Mesothelial cell of epicardium (in vitro differentiated cells): ENCODE measurements at regions not wholly inside any gene's neighbourhood (a gene's known extent, or its start where the extent isn't known, plus 50 kb on each side); places are given as distances from the start of the nearest gene placed in this dataset.
"Not testable (repeated sequence)": the region's sequence is repeated elsewhere in the genome, so short reads cannot be mapped to it uniquely, and the experiment has no call there.

Experiments
- DNase-seq, 2 experiments: peaks; one replicate each; pipeline ENCODE4 v3.0.0; 2021; ENCODE audit warnings: low spot score in 2 of 2; ENCODE audit not compliant: unreplicated experiment in 2 of 2
- H3K27ac Mint-ChIP-seq: 2 replicates; pipeline ENCODE4 v1.8.0; 2021; ENCODE audit warnings: mixed read lengths
- H3K27me3 Mint-ChIP-seq: 2 replicates; pipeline ENCODE4 v1.8.0; 2021; ENCODE audit warnings: low read depth, mixed read lengths
- H3K36me3 Mint-ChIP-seq: 2 replicates; pipeline ENCODE4 v1.8.0; 2021; ENCODE audit warnings: mixed read lengths
- H3K4me1 Mint-ChIP-seq: 2 replicates; pipeline ENCODE4 v1.8.0; 2021; ENCODE audit warnings: mixed read lengths
- H3K4me3 Mint-ChIP-seq: 2 replicates; pipeline ENCODE4 v1.8.0; 2021; ENCODE audit warnings: mild to moderate bottlenecking, moderate library complexity, mixed read lengths
- H3K9me3 Mint-ChIP-seq: 2 replicates; pipeline ENCODE4 v1.8.0; 2021; ENCODE audit warnings: mixed read lengths
- CTCF ChIP-seq: fragments of 200-600 bp; sonication (generic); IDR thresholded peaks from one replicate; pipeline ENCODE4 v1.5.0; 2021; ENCODE audit warnings: antibody characterized with exemption; ENCODE audit not compliant: unreplicated experiment

DNA sequence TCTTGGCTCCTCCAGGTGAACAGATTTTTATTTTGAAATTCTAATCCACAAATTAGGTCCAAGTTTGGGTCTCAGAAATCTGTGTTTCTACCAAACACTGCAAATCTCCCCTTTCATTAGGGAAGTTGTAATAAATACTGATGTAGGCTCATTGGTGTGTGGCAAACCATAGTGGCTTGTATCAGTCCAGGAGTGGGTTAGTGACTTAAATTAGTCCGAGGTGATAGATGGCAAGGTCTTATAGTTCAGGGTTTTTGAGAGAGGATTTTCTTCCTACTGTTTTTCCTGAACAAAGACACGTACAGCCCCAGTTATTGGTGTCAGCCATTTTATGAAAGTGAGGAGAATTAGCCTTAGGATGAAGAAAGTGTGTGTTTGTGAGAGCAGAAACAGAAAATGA is 74.6 kb downstream of the RPRM start:
- DNase-seq: no peak
- no peak for TF ChIP-seq CTCF
- H3K4me3 Mint-ChIP-seq: peak overlapping the region; percentile 73
- H3K27ac Mint-ChIP-seq: peak overlapping the region; percentile 72
- H3K4me1 Mint-ChIP-seq: peaks cover 11% of the 10 kb centered on the region
- H3K9me3 Mint-ChIP-seq: no peaks in the 10 kb centered on the region
- H3K36me3 Mint-ChIP-seq: no peaks in the 10 kb centered on the region
- no peaks in the 10 kb centered on the region for H3K27me3 Mint-ChIP-seq

- Mint-ChIP-seq H3K4me1 (peaks cover 11% of the 10 kb centered on the region), H3K27ac (peak overlapping the region; percentile 72), H3K4me3 (peak overlapping the region; percentile 73)
- H3K36me3 Mint-ChIP-seq, H3K27me3 Mint-ChIP-seq, DNase-seq, H3K9me3 Mint-ChIP-seq: not testable (repeated sequence)
Measured at GRCh38 chr2:153403352-153403751, 75.2 kb downstream of the RPRM start.

GRCh38 chr2:153394686-153395085 is 83.9 kb downstream of the RPRM start:
- no peak for TF ChIP-seq CTCF

DNA sequence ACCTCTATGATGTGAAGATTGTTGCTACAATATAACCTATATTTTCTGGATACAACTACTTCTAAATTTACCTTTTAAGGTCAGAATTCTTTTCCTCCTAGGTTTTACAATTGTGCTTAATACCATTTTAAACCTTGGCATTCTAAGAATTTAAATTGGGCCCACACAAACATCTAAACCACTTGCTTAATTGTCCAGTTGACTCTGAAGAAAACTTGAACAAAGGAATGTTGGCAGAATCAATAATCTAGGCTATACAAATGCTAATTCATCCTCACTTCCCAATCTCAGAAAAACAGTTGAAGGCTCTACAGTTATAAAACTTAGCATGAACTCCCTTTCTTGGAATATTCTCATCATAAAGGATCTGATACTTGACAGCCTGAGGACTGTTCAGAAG is 84.3 kb downstream of the RPRM start:
- H3K9me3 Mint-ChIP-seq: peaks cover 32% of the 10 kb centered on the region
- no peak overlapping the region for H3K4me3 Mint-ChIP-seq
- no peak overlapping the region for H3K27ac Mint-ChIP-seq
- TF ChIP-seq CTCF: no peak
- peaks cover 3% of the 10 kb centered on the region for H3K36me3 Mint-ChIP-seq
- no peaks in the 10 kb centered on the region for H3K27me3 Mint-ChIP-seq
- H3K4me1 Mint-ChIP-seq: peaks cover 6% of the 10 kb centered on the region
- no peak for DNase-seq

More at GRCh38 chr2:153394686-153395085, 83.9 kb downstream of the RPRM start:
- Mint-ChIP-seq H3K4me1 (peaks cover 6% of the 10 kb centered on the region), H3K27me3 (no peaks in the 10 kb centered on the region), H3K27ac (no peak overlapping the region), H3K9me3 (peaks cover 32% of the 10 kb centered on the region), H3K4me3 (no peak overlapping the region), H3K36me3 (peaks cover 3% of the 10 kb centered on the region)
- no peak for DNase-seq

GRCh38 chr2:153393518-153393917 is 85.0 kb downstream of the RPRM start:
- Mint-ChIP-seq H3K9me3 (peaks cover 32% of the 10 kb centered on the region), H3K27me3 (no peaks in the 10 kb centered on the region)
- no peak for TF ChIP-seq CTCF

DNA sequence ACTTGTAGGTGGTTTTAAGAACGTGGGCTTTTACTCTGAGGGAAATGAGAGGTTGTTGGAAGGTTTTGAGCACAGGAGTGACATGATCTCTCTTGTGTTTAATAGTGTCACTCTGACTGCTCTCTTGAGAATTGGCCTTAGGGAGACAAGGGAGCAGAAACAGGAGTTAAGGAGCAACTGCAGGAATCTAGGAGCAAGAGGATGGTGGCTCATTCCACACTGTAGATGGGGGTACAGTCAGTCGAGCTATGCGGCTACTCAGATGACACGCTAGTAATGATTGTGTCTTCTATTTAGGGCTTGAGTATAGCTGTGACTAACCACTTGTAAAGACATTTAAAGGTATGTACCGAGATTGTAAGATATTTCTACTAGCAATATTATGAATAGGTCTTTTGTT is 87.4 kb downstream of the RPRM start:
- no peak for TF ChIP-seq CTCF
- no peak for DNase-seq
- Mint-ChIP-seq H3K36me3 (no peaks in the 10 kb centered on the region), H3K9me3 (peaks cover 25% of the 10 kb centered on the region), H3K27me3 (no peaks in the 10 kb centered on the region), H3K4me1 (peaks cover 14% of the 10 kb centered on the region), H3K4me3 (no peak overlapping the region), H3K27ac (no peak overlapping the region)

More at GRCh38 chr2:153393518-153393917, 85.0 kb downstream of the RPRM start:
- Mint-ChIP-seq H3K4me3 (no peak overlapping the region), H3K27ac (no peak overlapping the region), H3K36me3 (peaks cover 3% of the 10 kb centered on the region), H3K4me1 (peaks cover 6% of the 10 kb centered on the region)
- DNase-seq: no peak
